BLaER1 (cell line): ENCODE measurements at regions not wholly inside any gene's neighbourhood (a gene's known extent, or its start where the extent isn't known, plus 50 kb on each side); places are given as distances from the start of the nearest gene placed in this dataset.
"Not testable (repeated sequence)": the region's sequence is repeated elsewhere in the genome, so short reads cannot be mapped to it uniquely, and the experiment has no call there.

ENCODE experiments used
- H3K27ac ChIP-seq: shearing (Covaris generic); formaldehyde crosslinking; 2 replicates; pipeline ENCODE4 v1.8.1; 2022
- H3K27me3 ChIP-seq: shearing (Covaris generic); formaldehyde crosslinking; 2 replicates; pipeline ENCODE4 v1.8.1; 2022
- H3K36me3 ChIP-seq: shearing (Covaris generic); formaldehyde crosslinking; 2 replicates; pipeline ENCODE4 v1.8.1; 2022
- H3K4me1 ChIP-seq: shearing (Covaris generic); formaldehyde crosslinking; 2 replicates; pipeline ENCODE4 v1.8.1; 2022
- H3K4me2 ChIP-seq: shearing (Covaris generic); formaldehyde crosslinking; 2 replicates; pipeline ENCODE4 v1.8.1; 2022
- H3K4me3 ChIP-seq: shearing (Covaris generic); formaldehyde crosslinking; 2 replicates; pipeline ENCODE4 v1.8.1; 2022
- H3K9ac ChIP-seq: shearing (Covaris generic); formaldehyde crosslinking; 2 replicates; pipeline ENCODE4 v1.8.1; 2022
- H3K9me3 ChIP-seq: shearing (Covaris generic); formaldehyde crosslinking; 2 replicates; pipeline ENCODE4 v1.8.1; 2022
- H4K20me1 ChIP-seq: shearing (Covaris generic); formaldehyde crosslinking; 2 replicates; pipeline ENCODE4 v1.8.1; 2022
- Cebpa-rat ChIP-seq: shearing (Covaris generic); IDR thresholded peaks from 2 replicates; pipeline ENCODE4 v1.8.1; 2022

- Histone ChIP-seq H3K4me2 (no peak overlapping the region), H4K20me1 (no peaks in the 10 kb centered on the region), H3K4me3 (no peak overlapping the region), H3K9ac (no peak overlapping the region), H3K4me1 (no peaks in the 10 kb centered on the region), H3K36me3 (no peaks in the 10 kb centered on the region), H3K27me3 (no peaks in the 10 kb centered on the region), H3K27ac (no peak overlapping the region), H3K9me3 (no peaks in the 10 kb centered on the region)
- no peak for TF ChIP-seq Cebpa-rat
These were observed 897.3 kb upstream of the EPHA5 start for GRCh38 chr4:66567551-66567950.

GRCh38 chr4:66565801-66566200, 895.5 kb upstream of the EPHA5 start:
- Histone ChIP-seq H3K36me3 (no peaks in the 10 kb centered on the region), H3K27me3 (no peaks in the 10 kb centered on the region), H3K4me3 (no peak overlapping the region), H3K27ac (no peak overlapping the region), H3K4me1 (no peaks in the 10 kb centered on the region), H4K20me1 (no peaks in the 10 kb centered on the region), H3K4me2 (no peak overlapping the region), H3K9ac (no peak overlapping the region), H3K9me3 (peaks cover 7% of the 10 kb centered on the region; the same call in 1 of the 2 replicates)
- no peak for TF ChIP-seq Cebpa-rat

GRCh38 chr4:66564901-66565651, 894.8 kb upstream of the EPHA5 start:
- peaks cover 7% of the 10 kb centered on the region; the same call in 1 of the 2 replicates for H3K9me3 ChIP-seq
- no peaks in the 10 kb centered on the region for H3K4me1 ChIP-seq
- H4K20me1 ChIP-seq: no peaks in the 10 kb centered on the region
- TF ChIP-seq Cebpa-rat: no peak
- H3K27me3 ChIP-seq: no peaks in the 10 kb centered on the region
- H3K4me3 ChIP-seq: no peak overlapping the region
- no peak overlapping the region for H3K4me2 ChIP-seq
- H3K9ac ChIP-seq: no peak overlapping the region
- H3K36me3 ChIP-seq: no peaks in the 10 kb centered on the region
- H3K27ac ChIP-seq: no peak overlapping the region

- Histone ChIP-seq H4K20me1 (no peaks in the 10 kb centered on the region), H3K27me3 (no peaks in the 10 kb centered on the region), H3K27ac (no peak overlapping the region), H3K36me3 (no peaks in the 10 kb centered on the region), H3K4me3 (no peak overlapping the region), H3K9me3 (peaks cover 7% of the 10 kb centered on the region; the same call in 1 of the 2 replicates), H3K4me1 (no peaks in the 10 kb centered on the region), H3K4me2 (no peak overlapping the region), H3K9ac (no peak overlapping the region)
- no peak for TF ChIP-seq Cebpa-rat
These were observed 892.1 kb upstream of the EPHA5 start for GRCh38 chr4:66562276-66562806.

GRCh38 chr4:66561465-66562053, 891.3 kb upstream of the EPHA5 start:
- H3K4me2 ChIP-seq, H3K27ac ChIP-seq, H4K20me1 ChIP-seq, H3K4me1 ChIP-seq, H3K9ac ChIP-seq, H3K36me3 ChIP-seq, H3K4me3 ChIP-seq, H3K27me3 ChIP-seq, H3K9me3 ChIP-seq: not testable (repeated sequence)

GRCh38 chr4:66558651-66559050, 888.4 kb upstream of the EPHA5 start:
- Histone ChIP-seq H3K9ac (no peak overlapping the region), H3K4me2 (no peak overlapping the region)

GRCh38 chr4:66556651-66557278, 886.5 kb upstream of the EPHA5 start:
- TF ChIP-seq Cebpa-rat: no peak
- Histone ChIP-seq H3K9ac (no peak overlapping the region), H3K27ac (no peak overlapping the region)

More at GRCh38 chr4:66558651-66559050, 888.4 kb upstream of the EPHA5 start:
- H4K20me1 ChIP-seq: no peaks in the 10 kb centered on the region
- peaks cover 7% of the 10 kb centered on the region; the same call in 1 of the 2 replicates for H3K9me3 ChIP-seq
- no peaks in the 10 kb centered on the region for H3K27me3 ChIP-seq
- H3K4me1 ChIP-seq: no peaks in the 10 kb centered on the region
- no peak overlapping the region for H3K4me3 ChIP-seq
- TF ChIP-seq Cebpa-rat: no peak
- no peaks in the 10 kb centered on the region for H3K36me3 ChIP-seq
- H3K27ac ChIP-seq: no peak overlapping the region

GRCh38 chr4:66555301-66555700, 885.0 kb upstream of the EPHA5 start:
- H3K4me2 ChIP-seq: no peak overlapping the region
- H3K27ac ChIP-seq: no peak overlapping the region

More at GRCh38 chr4:66556651-66557278, 886.5 kb upstream of the EPHA5 start:
- no peak overlapping the region for H3K4me2 ChIP-seq
- H3K4me1 ChIP-seq: no peaks in the 10 kb centered on the region
- H3K4me3 ChIP-seq: no peak overlapping the region
- H3K27me3 ChIP-seq: no peaks in the 10 kb centered on the region
- H4K20me1 ChIP-seq: no peaks in the 10 kb centered on the region
- no peaks in the 10 kb centered on the region for H3K36me3 ChIP-seq
- peaks cover 6% of the 10 kb centered on the region; the same call in 1 of the 2 replicates for H3K9me3 ChIP-seq

GRCh38 chr4:66554826-66555225, 884.5 kb upstream of the EPHA5 start:
- Histone ChIP-seq H3K36me3 (no peaks in the 10 kb centered on the region), H3K4me2 (no peak overlapping the region), H3K27ac (no peak overlapping the region), H3K4me3 (no peak overlapping the region), H3K4me1 (no peaks in the 10 kb centered on the region), H3K9ac (no peak overlapping the region), H3K27me3 (no peaks in the 10 kb centered on the region), H3K9me3 (no peaks in the 10 kb centered on the region), H4K20me1 (no peaks in the 10 kb centered on the region)
- TF ChIP-seq Cebpa-rat: no peak

More at GRCh38 chr4:66555301-66555700, 885.0 kb upstream of the EPHA5 start:
- TF ChIP-seq Cebpa-rat: no peak
- H3K36me3 ChIP-seq: no peaks in the 10 kb centered on the region
- H3K4me1 ChIP-seq: no peaks in the 10 kb centered on the region
- no peaks in the 10 kb centered on the region for H3K27me3 ChIP-seq
- no peak overlapping the region for H3K4me3 ChIP-seq
- H4K20me1 ChIP-seq: no peaks in the 10 kb centered on the region
- no peaks in the 10 kb centered on the region for H3K9me3 ChIP-seq
- no peak overlapping the region for H3K9ac ChIP-seq

- not testable (repeated sequence) for H4K20me1 ChIP-seq, H3K27me3 ChIP-seq, H3K9me3 ChIP-seq, H3K4me2 ChIP-seq, H3K36me3 ChIP-seq, H3K9ac ChIP-seq, H3K4me1 ChIP-seq, H3K4me3 ChIP-seq, H3K27ac ChIP-seq
These were observed 875.0 kb upstream of the EPHA5 start for GRCh38 chr4:66545301-66545700.
